ENCODE measurements at regions not wholly inside any gene's neighbourhood (a gene's known extent, or its start where the extent isn't known, plus 50 kb on each side); places are given as distances from the start of the nearest gene placed in this dataset.

GRCh38 chr20:51230727-51231126, 207.8 kb upstream of the KCNG1 start:
- no peak for DNase-seq
- Histone ChIP-seq H3K36me3 (replicated peaks in 1 of 2) (no peaks in the 10 kb centered on the region), H3K9me3 (replicated peaks in 1 of 3) (no peaks in the 10 kb centered on the region), H3K4me1 (replicated peaks in 1 of 2) (no peaks in the 10 kb centered on the region), H3K27me3 (no peaks in the 10 kb centered on the region), H3K4me3 (no peak overlapping the region), H3K27ac (no peak overlapping the region)
- TF ChIP-seq CTCF (IDR thresholded peaks at IDR 0.05) = no peak
- TF ChIP-seq POLR2A (IDR thresholded peaks at IDR 0.05) = no peak
- 46 to 64% (median 55%) methylated on average over 8 to 11 of the region's 11 CpGs for WGBS, 4 donors
- intact Hi-C loops (cut with DNase I) = no loop called here

GRCh38 chr20:51228763-51229162, 205.9 kb upstream of the KCNG1 start:
- TF ChIP-seq POLR2A (IDR thresholded peaks at IDR 0.05) = no peak
- no peak for TF ChIP-seq CTCF (IDR thresholded peaks at IDR 0.05)
- intact Hi-C loops (cut with DNase I) = no loop called here
- Histone ChIP-seq H3K9me3 (replicated peaks in 1 of 3) (no peaks in the 10 kb centered on the region), H3K4me1 (replicated peaks in 1 of 2) (no peaks in the 10 kb centered on the region), H3K36me3 (replicated peaks in 1 of 2) (no peaks in the 10 kb centered on the region), H3K27me3 (no peaks in the 10 kb centered on the region), H3K4me3 (no peak overlapping the region), H3K27ac (no peak overlapping the region)
- no peak for DNase-seq

GRCh38 chr20:51227744-51228143, 204.8 kb upstream of the KCNG1 start:
- no peak overlapping the region for H3K27ac ChIP-seq
- intact Hi-C loops (cut with DNase I) = no loop called here

DNA sequence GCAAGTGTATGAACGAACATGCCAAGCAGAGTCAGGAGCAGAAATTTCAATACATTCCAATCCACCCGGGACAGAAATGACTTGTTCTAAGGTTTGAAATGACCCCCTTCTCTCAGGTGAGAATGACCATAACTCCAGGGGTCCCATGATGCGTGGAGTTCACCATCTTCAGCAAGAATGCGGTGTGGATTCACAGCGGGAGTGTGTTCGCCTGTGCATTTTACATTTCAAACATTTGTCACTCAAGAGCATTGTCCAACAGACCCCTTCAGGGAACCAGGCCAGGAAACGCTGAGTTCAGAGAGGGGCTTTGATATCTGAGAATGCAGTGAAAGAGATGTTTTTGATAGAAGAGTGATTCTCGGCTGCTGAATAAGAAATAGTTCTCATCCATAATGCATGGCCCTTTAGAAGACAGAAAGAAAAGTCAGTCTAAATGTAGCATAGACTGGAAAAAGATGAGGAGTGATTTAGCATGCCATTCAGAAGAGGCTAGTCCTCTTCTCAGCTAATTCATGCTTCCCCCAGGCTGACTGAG, 200.3 kb upstream of the KCNG1 start:
- Histone ChIP-seq H3K4me3 (no peak overlapping the region), H3K36me3 (replicated peaks in 1 of 2) (no peaks in the 10 kb centered on the region), H3K27ac (no peak overlapping the region), H3K4me1 (replicated peaks in 1 of 2) (no peaks in the 10 kb centered on the region), H3K9me3 (replicated peaks in 1 of 3) (no peaks in the 10 kb centered on the region), H3K27me3 (peaks cover 4% of the 10 kb centered on the region)
- intact Hi-C loops (cut with DNase I) = no loop called here
- 32 to 56% (median 49%) methylated on average over 8 of the region's 8 CpGs for WGBS, 4 donors
- DNase-seq = no peak
- TF ChIP-seq CTCF (IDR thresholded peaks at IDR 0.05) (no peak), POLR2A (IDR thresholded peaks at IDR 0.05) (no peak)

More at GRCh38 chr20:51227744-51228143, 204.8 kb upstream of the KCNG1 start:
- no peaks in the 10 kb centered on the region for H3K27me3 ChIP-seq
- H3K4me1 ChIP-seq (replicated peaks in 1 of 2) = no peaks in the 10 kb centered on the region
- H3K36me3 ChIP-seq (replicated peaks in 1 of 2) = no peaks in the 10 kb centered on the region
- DNase-seq = no peak
- no peaks in the 10 kb centered on the region for H3K9me3 ChIP-seq (replicated peaks in 1 of 3)
- WGBS, 4 donors = 73 to 84% (median 79%) methylated on average over 3 of the region's 3 CpGs
- TF ChIP-seq POLR2A (IDR thresholded peaks at IDR 0.05) (no peak), CTCF (IDR thresholded peaks at IDR 0.05) (no peak)
- no peak overlapping the region for H3K4me3 ChIP-seq

All from adrenal gland (tissue), 9 donors.